HG03571 (cell line): ENCODE measurements at regions not wholly inside any gene's neighbourhood (a gene's known extent, or its start where the extent isn't known, plus 50 kb on each side); places are given as distances from the start of the nearest gene placed in this dataset.
"Not testable (repeated sequence)": the region's sequence is repeated elsewhere in the genome, so short reads cannot be mapped to it uniquely, and the experiment has no call there.

ENCODE experiments used
- ATAC-seq: cut with Tn5 transposase; IDR thresholded peaks from one replicate; pipeline ENCODE4 v1.9.1; 2021; ENCODE audit not compliant: unreplicated experiment

DNA sequence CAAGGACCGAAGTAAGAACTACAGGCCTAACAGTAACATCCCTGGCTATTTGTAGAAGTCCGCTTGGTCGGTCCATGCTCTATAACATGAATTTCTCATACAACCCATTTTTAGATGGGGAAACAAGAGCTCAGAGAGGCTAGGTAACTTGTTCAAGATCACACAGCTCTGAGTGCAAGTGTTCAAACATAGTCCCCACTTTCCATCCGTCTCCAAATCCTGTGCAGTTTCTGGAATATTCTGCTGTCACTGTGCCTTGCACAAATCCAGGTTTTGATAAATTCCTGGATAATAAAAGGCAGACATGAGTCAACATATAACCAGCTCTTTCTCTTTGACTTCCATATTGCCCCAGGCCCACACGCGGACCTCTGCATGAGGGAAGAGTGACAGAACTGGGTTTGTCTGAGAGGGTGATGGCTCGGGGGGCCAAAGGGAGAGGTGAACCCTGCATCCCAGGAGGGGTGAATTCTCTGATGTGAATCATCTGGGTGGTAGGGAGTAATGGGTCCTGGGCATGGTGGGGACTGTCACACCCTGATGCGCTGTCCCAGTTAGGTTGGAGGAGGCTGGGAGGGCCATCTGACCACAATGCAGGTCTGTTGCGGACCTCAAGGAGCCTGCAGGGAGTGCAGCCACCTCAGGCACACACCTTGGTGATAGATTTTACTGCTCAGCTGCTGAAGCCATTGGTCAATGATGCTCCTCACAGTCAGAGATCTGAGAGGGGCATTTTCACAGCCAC lies 162.2 kb downstream of the SMAD6 start:
- ATAC-seq: no peak

GRCh38 chr15:66864871-66865281 lies 162.8 kb downstream of the SMAD6 start:
- ATAC-seq: no peak

DNA sequence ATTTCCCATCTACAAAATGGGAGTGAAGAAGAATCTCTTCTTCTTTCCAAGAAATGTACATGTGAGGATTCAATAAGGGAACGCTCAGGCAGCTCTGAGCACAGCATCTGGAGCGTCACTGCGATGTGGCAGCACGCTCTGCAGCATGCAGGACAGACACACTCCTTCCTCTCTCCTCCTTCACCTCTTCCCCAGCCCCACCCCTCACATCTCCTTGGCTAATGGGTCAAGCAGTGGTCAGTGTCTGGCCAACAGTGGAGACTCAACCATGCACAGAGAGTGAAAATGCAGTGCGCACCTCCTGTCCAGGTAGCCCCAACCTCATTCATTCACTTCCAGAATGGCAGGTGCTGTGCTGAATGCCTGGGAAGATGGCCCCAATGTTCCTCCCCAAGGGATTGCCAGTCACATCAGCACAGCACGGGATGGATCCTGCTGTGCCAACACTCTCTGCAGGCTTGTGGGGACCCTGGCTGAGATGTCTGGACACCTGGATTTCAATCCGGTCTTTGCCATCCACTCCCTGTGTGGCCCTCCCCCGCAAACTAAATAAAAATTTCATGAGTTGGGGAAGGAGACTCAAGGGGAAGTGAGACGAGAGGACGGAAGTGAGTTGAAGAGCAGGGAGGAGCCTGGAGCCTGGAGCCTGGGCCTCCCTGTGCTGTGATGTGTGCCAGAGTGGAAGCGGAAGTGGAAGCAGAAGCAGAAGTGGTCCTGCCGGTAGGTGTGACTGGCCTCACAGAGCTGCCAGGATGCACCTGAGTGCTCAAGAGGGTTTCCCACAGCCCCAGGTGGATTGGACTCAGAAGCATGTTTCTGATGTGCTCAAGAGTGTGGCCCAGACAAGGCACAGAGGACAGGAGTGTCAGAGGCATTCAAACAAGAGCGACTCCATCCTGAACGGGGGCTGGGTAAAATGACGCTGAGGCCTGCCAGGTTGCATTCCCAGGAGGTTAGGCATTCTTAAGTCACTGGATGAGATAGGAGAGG lies 163.9 kb downstream of the SMAD6 start:
- ATAC-seq: peak; percentile 75

DNA sequence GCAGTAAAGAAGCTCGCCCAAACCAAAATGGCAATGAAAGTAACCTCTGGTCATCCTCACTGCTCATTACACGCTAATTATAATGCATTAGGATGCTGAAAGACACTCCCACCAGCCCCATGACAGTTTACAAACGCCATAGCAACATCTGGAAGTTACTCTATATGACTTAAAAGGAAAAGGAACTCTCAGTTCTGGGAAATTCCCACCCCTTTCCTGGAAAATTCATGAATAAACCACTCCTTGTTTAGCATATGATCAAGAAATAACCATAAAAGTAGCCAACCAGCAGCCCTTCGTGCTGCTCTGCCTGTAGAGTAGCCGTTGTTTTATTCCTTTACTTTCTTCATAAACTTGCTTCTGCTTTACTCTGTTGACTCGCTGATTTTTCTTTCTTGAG lies 164.6 kb downstream of the SMAD6 start:
- no peak for ATAC-seq

GRCh38 chr15:66868918-66869317 lies 166.9 kb downstream of the SMAD6 start:
- no peak for ATAC-seq

DNA sequence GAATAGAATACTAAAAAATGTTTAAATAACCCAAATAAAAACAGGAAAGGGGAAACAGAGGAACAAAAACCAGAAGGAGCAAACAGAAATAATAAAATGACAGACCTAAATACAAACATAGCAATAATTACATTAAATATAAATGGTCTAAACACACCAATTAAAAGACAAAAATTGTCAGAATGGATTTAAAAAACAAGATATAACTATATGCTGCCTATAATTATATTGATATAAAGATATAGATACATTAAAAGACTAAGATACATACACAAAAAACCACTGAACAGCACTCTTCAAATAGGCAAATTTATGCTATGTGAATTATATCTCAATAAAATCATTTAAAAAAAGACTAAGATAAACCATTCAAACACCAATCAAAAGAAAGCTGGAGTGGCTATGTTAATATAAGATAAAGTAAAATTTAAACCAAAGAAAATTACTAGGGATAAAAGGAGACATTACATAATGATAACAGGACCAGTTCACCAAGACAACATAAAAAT lies 168.9 kb downstream of the SMAD6 start:
- no peak for ATAC-seq

DNA sequence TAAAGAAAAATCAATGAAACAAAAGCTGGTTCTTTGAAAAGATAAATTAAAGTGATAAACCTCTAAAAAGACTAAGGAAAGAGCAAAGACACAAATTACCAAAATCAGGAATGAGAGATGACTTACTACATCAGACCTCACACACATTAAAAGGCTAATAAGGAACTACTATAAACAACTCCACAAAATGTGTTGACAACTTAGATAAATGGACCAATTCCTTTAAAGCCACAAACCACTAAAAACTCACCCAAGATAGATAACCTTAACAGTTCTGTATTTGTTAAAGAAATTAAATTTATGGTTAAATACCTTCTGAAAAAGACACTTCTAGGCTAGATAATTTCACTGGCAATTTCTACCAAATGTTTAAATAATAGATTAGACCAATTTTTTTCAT lies 170.4 kb downstream of the SMAD6 start:
- no peak for ATAC-seq

- ATAC-seq: not testable (repeated sequence)
These were observed 171.3 kb downstream of the SMAD6 start for GRCh38 chr15:66873331-66873730.

DNA sequence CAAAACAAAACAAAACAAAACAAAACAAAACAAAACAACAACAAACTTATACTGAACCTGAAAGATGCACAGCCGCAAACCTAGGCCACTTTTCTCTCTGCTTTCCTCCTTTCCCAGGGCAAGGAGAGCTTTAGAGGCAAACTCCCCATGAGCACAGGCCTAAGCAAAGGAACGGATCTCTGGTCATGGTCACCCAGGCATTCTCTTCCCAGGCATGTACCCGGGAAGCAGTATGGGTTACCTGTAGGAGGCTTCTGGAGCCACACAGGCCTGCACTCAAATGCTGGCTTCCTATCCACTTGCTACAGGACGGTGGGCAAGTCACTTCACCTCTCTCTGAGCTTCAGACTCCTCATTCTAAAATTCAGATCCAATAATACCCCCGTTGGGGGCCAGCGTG lies 171.8 kb downstream of the SMAD6 start:
- no peak for ATAC-seq

- no peak for ATAC-seq
These were observed 173.8 kb downstream of the SMAD6 start for GRCh38 chr15:66875588-66876420.

DNA sequence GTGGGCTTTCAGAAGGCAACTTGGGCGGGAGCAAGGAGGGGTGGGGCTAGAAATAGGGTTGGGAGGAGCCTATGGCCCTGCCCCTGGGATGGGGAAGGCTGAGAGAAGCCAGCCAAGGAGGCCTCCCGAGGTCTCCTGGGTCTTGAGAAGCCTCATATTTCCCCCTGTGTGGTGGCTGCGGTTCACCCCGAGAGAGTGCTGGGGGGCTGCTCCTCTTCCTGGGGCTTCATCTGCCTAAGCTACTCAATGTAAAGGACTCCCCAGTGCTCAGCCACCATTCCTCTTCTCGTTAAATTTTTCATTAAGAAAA lies 174.3 kb downstream of the SMAD6 start:
- ATAC-seq: no peak

DNA sequence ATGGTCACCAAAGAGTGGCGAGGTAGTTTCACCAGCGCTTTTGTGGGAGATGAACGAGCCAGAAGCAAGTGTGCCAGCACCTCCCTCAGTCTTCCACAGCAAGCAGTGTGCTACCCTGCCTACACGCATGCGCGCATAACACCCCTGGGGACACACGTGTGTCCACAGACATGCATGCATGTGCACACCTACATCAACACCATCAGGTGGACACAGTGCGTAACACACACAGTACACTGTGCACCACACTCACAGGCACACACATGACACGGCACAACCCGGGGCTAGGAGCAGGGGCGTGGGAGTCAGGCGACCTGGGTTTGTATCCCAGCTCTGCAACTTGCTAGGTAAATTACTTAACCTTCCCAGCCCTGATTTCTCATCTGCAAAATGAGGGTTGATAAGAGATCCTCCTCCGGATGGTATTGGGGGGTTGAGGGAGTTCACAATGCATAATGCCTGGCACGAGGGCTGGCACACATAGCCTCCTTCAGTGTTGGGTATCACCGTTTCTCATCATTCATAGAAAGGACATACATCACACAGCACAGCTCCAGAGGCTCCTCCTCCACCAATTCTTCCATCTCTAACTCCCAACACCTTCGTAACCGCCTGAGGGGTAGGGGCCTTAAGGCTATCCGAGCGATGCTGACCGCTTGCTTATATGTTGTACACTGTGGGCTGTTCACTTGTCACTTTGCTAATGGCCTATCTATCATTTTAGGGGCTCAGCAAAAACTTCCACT lies 174.9 kb downstream of the SMAD6 start:
- no peak for ATAC-seq

DNA sequence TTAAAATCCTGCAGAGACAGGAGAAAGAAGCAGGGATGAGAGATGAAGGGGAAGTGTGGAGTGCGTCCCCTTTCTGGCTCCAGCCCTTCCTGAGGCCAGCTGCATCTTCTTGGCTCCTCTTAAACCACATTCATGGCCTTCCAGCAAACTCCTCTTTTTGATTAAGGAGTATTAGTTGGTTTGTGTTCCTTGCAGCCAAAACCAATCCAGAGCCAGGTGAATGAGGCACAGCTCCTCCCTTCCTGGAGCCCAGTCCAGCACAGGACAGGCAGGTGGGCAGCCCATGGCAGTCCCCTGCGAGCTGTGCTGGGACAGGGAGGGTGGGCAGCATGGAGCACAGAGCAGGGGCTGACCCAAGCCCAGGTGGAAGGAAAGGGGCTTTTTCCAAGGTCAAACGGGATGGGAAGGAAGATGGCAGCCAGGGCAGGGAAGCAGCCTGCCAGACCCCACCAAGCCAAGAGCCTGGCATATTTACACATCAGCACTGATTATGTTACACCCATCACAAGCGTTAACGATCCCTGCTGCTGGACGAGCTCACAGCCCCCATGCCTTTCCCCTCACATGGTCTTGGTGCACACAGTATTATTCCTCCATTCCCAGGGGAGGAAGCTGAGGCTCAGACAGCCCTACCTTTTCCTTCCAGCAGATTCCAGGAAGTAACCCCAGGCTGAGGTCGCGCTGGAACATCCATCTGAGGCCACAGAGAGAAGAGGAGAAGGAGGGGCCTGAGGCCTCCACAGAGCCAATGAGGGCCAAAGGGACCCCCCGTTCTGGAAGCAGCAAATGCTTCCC lies 175.6 kb downstream of the SMAD6 start:
- ATAC-seq: no peak

GRCh38 chr15:66878761-66879160 lies 176.7 kb downstream of the SMAD6 start:
- no peak for ATAC-seq

DNA sequence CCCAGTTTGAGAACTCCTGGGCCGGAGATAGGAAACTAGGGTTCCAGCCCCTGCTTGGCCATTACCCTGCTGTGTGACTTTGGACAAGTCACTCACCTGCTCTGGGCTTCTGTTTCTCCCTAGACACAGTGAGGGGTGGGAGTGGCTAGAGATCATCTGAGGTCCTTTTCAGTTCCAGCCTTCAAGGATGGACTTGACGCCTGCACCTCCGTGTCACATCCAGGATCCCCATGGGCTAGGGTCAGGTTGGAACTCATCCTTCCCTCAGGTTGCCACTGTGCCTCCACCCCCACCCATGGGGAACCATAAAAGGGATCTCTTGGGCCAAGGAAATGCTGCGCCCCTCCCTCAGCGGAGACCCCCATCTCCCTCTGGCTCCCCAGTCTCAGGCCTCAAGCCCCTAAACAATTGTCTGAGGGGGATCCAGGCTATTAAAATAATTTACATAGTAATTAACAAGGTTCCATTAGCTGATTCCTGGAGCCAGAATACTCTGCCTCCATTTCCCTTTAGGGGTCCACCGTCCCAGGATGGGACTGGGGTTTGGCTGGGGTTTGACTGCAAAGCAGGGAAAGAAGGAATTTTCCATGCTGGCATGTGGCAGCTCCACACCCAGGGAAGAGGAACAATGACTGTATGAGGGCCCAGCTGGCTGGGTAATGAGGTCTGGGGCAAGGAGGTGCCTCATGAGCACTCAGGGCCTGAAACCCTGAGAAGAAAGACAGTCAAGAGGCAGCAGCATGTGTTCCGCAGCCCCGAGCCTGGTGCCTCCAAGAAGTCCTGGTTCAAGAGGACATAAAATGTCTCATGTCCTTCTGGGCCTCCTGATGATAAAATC lies 177.7 kb downstream of the SMAD6 start:
- no peak for ATAC-seq

GRCh38 chr15:66880380-66881155 lies 178.5 kb downstream of the SMAD6 start:
- no peak for ATAC-seq

GRCh38 chr15:66881173-66881905 lies 179.3 kb downstream of the SMAD6 start:
- no peak for ATAC-seq
